ENCODE measurements at regions not wholly inside any gene's neighbourhood (a gene's known extent, or its start where the extent isn't known, plus 50 kb on each side); places are given as distances from the start of the nearest gene placed in this dataset.

DNA sequence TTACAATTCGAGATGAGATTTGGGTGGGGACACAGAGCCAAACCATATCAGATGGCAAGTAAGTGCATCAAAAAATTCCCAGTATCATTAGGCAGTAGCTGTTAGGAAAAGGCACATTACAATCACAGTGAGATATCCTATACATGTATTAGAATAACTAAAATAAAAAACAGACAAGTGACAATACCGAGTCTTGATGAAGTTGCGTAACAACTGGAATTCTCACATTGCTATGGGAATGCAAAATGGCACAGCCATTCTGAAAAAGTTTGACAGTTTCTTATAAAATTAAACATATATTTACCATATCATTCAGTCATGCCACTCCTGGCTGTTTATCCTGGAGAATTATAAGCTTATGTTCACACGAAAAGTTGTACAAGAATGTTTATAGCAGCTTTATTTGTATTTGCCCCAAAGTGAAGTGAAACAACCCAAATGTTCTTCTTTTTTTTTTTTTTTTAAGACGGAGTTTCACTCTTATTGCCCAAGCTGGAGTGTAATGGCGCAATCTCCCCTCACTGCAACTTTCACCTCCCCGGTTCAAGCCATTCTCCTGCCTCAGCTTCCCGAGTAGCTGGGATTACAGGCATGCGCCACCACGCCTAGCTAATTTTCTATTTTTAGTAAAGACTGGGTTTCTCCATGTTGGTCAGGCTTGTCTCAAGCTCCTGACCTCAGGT is 93.1 kb upstream of the TLE1 start:
- TF ChIP-seq, protein P1, sequence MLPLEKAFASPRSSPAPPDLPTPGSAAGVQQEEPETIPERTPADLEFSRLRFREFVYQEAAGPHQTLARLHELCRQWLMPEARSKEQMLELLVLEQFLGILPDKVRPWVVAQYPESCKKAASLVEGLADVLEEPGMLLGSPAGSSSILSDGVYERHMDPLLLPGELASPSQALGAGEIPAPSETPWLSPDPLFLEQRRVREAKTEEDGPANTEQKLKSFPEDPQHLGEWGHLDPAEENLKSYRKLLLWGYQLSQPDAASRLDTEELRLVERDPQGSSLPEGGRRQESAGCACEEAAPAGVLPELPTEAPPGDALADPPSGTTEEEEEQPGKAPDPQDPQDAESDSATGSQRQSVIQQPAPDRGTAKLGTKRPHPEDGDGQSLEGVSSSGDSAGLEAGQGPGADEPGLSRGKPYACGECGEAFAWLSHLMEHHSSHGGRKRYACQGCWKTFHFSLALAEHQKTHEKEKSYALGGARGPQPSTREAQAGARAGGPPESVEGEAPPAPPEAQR (CRISPR knock-in tag; IDR thresholded peaks at IDR 0.05) = no peak
- TF ChIP-seq, protein P2, sequence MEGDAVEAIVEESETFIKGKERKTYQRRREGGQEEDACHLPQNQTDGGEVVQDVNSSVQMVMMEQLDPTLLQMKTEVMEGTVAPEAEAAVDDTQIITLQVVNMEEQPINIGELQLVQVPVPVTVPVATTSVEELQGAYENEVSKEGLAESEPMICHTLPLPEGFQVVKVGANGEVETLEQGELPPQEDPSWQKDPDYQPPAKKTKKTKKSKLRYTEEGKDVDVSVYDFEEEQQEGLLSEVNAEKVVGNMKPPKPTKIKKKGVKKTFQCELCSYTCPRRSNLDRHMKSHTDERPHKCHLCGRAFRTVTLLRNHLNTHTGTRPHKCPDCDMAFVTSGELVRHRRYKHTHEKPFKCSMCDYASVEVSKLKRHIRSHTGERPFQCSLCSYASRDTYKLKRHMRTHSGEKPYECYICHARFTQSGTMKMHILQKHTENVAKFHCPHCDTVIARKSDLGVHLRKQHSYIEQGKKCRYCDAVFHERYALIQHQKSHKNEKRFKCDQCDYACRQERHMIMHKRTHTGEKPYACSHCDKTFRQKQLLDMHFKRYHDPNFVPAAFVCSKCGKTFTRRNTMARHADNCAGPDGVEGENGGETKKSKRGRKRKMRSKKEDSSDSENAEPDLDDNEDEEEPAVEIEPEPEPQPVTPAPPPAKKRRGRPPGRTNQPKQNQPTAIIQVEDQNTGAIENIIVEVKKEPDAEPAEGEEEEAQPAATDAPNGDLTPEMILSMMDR (IDR thresholded peaks at IDR 0.05) = no peak
- TF ChIP-seq ZNF317 (CRISPR knock-in tag; IDR thresholded peaks at IDR 0.05; ENCODE audit: borderline replicate concordance, low read depth) (no peak), GABPB1 (CRISPR knock-in tag; IDR thresholded peaks at IDR 0.05) (no peak), CREM (CRISPR knock-in tag; IDR thresholded peaks at IDR 0.05) (no peak), NR1H2 (CRISPR knock-in tag; IDR thresholded peaks at IDR 0.05) (no peak)
- TF ChIP-seq, protein P3, sequence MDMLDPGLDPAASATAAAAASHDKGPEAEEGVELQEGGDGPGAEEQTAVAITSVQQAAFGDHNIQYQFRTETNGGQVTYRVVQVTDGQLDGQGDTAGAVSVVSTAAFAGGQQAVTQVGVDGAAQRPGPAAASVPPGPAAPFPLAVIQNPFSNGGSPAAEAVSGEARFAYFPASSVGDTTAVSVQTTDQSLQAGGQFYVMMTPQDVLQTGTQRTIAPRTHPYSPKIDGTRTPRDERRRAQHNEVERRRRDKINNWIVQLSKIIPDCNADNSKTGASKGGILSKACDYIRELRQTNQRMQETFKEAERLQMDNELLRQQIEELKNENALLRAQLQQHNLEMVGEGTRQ (CRISPR knock-in tag; IDR thresholded peaks at IDR 0.05) = no peak
- TF ChIP-seq, protein P4, sequence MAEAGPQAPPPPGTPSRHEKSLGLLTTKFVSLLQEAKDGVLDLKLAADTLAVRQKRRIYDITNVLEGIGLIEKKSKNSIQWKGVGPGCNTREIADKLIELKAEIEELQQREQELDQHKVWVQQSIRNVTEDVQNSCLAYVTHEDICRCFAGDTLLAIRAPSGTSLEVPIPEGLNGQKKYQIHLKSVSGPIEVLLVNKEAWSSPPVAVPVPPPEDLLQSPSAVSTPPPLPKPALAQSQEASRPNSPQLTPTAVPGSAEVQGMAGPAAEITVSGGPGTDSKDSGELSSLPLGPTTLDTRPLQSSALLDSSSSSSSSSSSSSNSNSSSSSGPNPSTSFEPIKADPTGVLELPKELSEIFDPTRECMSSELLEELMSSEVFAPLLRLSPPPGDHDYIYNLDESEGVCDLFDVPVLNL (CRISPR knock-in tag; IDR thresholded peaks at IDR 0.05; ENCODE audit: borderline replicate concordance, low read depth) = no peak

Data from WTC11 (cell line).